Stimulated activated CD4-positive, alpha-beta T cell treated with anti-CD3 and anti-CD28 coated beads, TNF-alpha, amount 100 ng/mL, for 24 hours (primary cell): ENCODE measurements at regions not wholly inside any gene's neighbourhood (a gene's known extent, or its start where the extent isn't known, plus 50 kb on each side); places are given as distances from the start of the nearest gene placed in this dataset.

Source experiments
- DNase-seq, 3 experiments: peaks; one replicate each; pipeline ENCODE4 v3.0.0-alpha.2; 2020; ENCODE audit warnings: low read depth in 3 of 3

- no peak for DNase-seq
These were observed 76.4 kb upstream of the DAB1 start for GRCh38 chr1:57500136-57500830.

- no peak for DNase-seq
These were observed 70.7 kb upstream of the DAB1 start for GRCh38 chr1:57494530-57495079.

GRCh38 chr1:57492586-57493226 is 68.8 kb upstream of the DAB1 start:
- DNase-seq, result no peak

- DNase-seq, result no peak
These were observed 65.6 kb upstream of the DAB1 start for GRCh38 chr1:57489358-57490036.

GRCh38 chr1:57485643-57486042 is 61.8 kb upstream of the DAB1 start:
- DNase-seq, result no peak

GRCh38 chr1:57483954-57484353 is 60.1 kb upstream of the DAB1 start:
- DNase-seq, result no peak

- no peak for DNase-seq
These were observed 55.6 kb upstream of the DAB1 start for GRCh38 chr1:57479471-57479870.

GRCh38 chr1:57475366-57475765 is 51.5 kb upstream of the DAB1 start:
- DNase-seq, result no peak

- no peak for DNase-seq
These were observed 50.4 kb upstream of the DAB1 start for GRCh38 chr1:57474137-57474750.
